KMS-11 (cell line): ENCODE measurements at regions not wholly inside any gene's neighbourhood (a gene's known extent, or its start where the extent isn't known, plus 50 kb on each side); places are given as distances from the start of the nearest gene placed in this dataset.

Source experiments
- H2AFZ ChIP-seq: fragments of 200-600 bp; sonication (generic); 2 replicates; pipeline ENCODE4 v1.6.1; 2016; ENCODE audit warnings: antibody characterized with exemption, mixed run types, low read depth
- H3K27ac ChIP-seq: fragments of 200-600 bp; sonication (generic); 2 replicates; pipeline ENCODE4 v1.6.1; 2016; ENCODE audit warnings: mild to moderate bottlenecking, mixed run types
- H3K27me3 ChIP-seq: fragments of 200-600 bp; sonication (generic); 2 replicates; pipeline ENCODE4 v1.6.1; 2017; ENCODE audit warnings: mild to moderate bottlenecking, low read depth, mixed run types, moderate library complexity; ENCODE audit not compliant: insufficient read depth
- H3K36me3 ChIP-seq: fragments of 200-600 bp; sonication (generic); 2 replicates; pipeline ENCODE4 v1.6.1; 2017; ENCODE audit warnings: mild to moderate bottlenecking, mixed run types; ENCODE audit not compliant: insufficient read depth
- H3K4me1 ChIP-seq: fragments of 200-600 bp; sonication (generic); 2 replicates; pipeline ENCODE4 v1.6.1; 2016; ENCODE audit warnings: mild to moderate bottlenecking, low read depth, mixed run types; ENCODE audit not compliant: poor library complexity, severe bottlenecking
- H3K4me2 ChIP-seq: fragments of 200-600 bp; sonication (generic); 2 replicates; pipeline ENCODE4 v1.7.0; 2016; ENCODE audit warnings: mild to moderate bottlenecking, mixed run types
- H3K4me3 ChIP-seq: fragments of 200-600 bp; sonication (generic); IDR thresholded peaks from 2 replicates; pipeline ENCODE4 v1.6.1; 2017; ENCODE audit warnings: low read depth, low read length, mixed read lengths; ENCODE audit not compliant: insufficient read depth
- H3K79me2 ChIP-seq: fragments of 200-600 bp; sonication (generic); 2 replicates; pipeline ENCODE4 v1.6.1; 2016; ENCODE audit warnings: low read depth, mixed run types; ENCODE audit not compliant: insufficient read depth
- H3K9ac ChIP-seq: fragments of 200-600 bp; sonication (generic); 2 replicates; pipeline ENCODE4 v1.6.1; 2016; ENCODE audit warnings: mild to moderate bottlenecking, mixed run types
- H4K20me1 ChIP-seq: fragments of 200-600 bp; sonication (generic); 2 replicates; pipeline ENCODE4 v1.6.1; 2016; ENCODE audit warnings: mild to moderate bottlenecking, mixed run types; ENCODE audit not compliant: insufficient read depth
- TF ChIP-seq, protein P1 (sequence below): fragments of 200-600 bp; sonication (generic); conservative IDR thresholded peaks from 2 replicates; pipeline ENCODE4 v1.6.1; 2017; ENCODE audit warnings: low read depth, mild to moderate bottlenecking, antibody characterized with exemption, low read length, moderate library complexity, mixed read lengths

DNA sequence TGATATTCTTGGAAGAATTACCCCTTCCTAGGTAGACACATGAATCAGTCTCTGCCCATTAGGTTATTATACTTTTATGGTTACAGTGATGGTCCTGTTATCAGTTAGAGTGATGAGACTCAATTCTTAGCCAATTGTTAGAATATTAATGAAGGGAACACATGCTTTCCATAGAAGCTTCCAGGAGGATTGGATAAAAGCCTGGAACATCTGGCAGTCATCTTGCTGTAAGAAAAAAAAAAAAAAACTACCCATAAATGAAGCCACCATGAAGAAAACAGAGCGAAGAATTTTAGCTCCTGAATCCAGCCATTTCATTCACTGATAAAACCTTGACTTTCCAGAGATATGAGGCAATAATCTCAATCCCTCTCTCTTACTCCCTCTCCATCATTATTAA, 262.5 kb upstream of the GRIN3A start:
- TF ChIP-seq, protein P1, sequence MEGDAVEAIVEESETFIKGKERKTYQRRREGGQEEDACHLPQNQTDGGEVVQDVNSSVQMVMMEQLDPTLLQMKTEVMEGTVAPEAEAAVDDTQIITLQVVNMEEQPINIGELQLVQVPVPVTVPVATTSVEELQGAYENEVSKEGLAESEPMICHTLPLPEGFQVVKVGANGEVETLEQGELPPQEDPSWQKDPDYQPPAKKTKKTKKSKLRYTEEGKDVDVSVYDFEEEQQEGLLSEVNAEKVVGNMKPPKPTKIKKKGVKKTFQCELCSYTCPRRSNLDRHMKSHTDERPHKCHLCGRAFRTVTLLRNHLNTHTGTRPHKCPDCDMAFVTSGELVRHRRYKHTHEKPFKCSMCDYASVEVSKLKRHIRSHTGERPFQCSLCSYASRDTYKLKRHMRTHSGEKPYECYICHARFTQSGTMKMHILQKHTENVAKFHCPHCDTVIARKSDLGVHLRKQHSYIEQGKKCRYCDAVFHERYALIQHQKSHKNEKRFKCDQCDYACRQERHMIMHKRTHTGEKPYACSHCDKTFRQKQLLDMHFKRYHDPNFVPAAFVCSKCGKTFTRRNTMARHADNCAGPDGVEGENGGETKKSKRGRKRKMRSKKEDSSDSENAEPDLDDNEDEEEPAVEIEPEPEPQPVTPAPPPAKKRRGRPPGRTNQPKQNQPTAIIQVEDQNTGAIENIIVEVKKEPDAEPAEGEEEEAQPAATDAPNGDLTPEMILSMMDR: no peak

DNA sequence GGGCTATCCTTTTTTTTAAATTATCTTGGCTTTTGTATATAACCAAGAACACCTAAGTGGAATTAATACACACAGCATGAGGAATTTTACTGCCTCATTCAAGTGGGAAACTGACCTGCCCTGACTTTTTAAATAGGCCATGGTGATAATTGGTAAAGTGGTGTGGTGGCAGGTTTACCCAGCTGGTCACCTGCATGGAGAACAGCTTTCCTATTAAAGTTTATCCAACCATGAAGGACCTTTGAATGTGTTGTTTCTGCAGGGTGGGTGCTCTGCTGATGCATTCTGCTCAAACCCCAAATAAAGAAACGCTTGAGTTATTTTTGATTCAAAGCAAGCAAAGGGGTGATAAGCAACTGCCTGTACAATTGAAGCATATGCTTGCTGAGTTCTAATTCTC, 261.0 kb upstream of the GRIN3A start:
- Histone ChIP-seq H3K27ac (no peak overlapping the region), H3K79me2 (no peaks in the 10 kb centered on the region), H3K36me3 (no peaks in the 10 kb centered on the region), H3K4me2 (no peak overlapping the region), H3K27me3 (no peaks in the 10 kb centered on the region), H2AFZ (no peak overlapping the region), H4K20me1 (no peaks in the 10 kb centered on the region), H3K4me3 (no peak overlapping the region), H3K4me1 (no peaks in the 10 kb centered on the region), H3K9ac (no peak overlapping the region)
- TF ChIP-seq, protein P1: no peak

More for the DNA sequence above, 262.5 kb upstream of the GRIN3A start:
- Histone ChIP-seq H3K4me3 (no peak overlapping the region), H4K20me1 (no peaks in the 10 kb centered on the region), H3K9ac (no peak overlapping the region), H3K4me2 (no peak overlapping the region), H3K36me3 (no peaks in the 10 kb centered on the region), H3K27ac (no peak overlapping the region), H3K4me1 (no peaks in the 10 kb centered on the region), H3K79me2 (no peaks in the 10 kb centered on the region), H3K27me3 (no peaks in the 10 kb centered on the region), H2AFZ (no peak overlapping the region)

DNA sequence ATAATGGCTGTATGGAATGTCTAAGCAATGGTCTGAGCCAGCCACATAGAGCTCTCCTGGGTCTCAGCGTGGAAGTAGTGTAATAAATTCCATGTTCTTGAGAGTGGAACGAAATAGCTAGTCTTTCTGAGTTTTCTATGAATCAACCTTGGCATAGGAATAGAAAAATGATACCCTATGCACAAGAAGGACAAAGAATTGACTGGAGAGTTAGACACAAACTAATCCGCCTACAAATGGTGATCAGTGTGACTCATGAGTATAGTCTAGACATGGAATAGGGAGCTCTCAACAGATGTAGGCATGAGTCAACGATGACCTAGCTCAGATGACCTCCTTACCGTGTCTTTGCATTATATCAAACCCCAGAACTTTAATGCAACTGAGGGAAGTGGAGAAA, 256.8 kb upstream of the GRIN3A start:
- Histone ChIP-seq H3K27ac (no peak overlapping the region), H4K20me1 (no peaks in the 10 kb centered on the region), H3K4me3 (no peak overlapping the region), H3K79me2 (no peaks in the 10 kb centered on the region), H3K9ac (no peak overlapping the region), H3K27me3 (no peaks in the 10 kb centered on the region), H3K36me3 (no peaks in the 10 kb centered on the region), H2AFZ (no peak overlapping the region), H3K4me1 (no peaks in the 10 kb centered on the region), H3K4me2 (no peak overlapping the region)
- TF ChIP-seq, protein P1: no peak

DNA sequence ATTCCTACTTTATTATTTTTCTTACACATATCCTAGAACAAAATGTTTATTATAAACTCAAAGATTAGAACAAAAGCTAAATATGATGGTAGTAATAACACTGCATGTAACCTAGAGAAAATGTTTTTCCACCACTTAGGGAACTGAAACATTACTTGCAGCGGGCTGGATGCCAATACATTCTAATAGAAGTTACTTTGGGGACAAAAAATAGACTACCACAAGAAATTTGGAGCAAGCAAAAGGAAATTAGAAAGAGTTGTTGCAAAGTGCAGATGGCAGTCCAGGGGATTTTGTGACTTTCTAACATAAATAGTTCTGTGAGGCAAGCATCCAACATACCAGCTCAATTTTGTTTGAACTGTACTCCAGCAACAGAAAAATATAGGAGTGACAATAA, 255.3 kb upstream of the GRIN3A start:
- Histone ChIP-seq H2AFZ (no peak overlapping the region), H3K27me3 (no peaks in the 10 kb centered on the region), H3K36me3 (no peaks in the 10 kb centered on the region), H3K4me2 (no peak overlapping the region), H3K4me3 (no peak overlapping the region), H4K20me1 (no peaks in the 10 kb centered on the region), H3K79me2 (no peaks in the 10 kb centered on the region), H3K9ac (no peak overlapping the region), H3K27ac (no peak overlapping the region), H3K4me1 (no peaks in the 10 kb centered on the region)
- TF ChIP-seq, protein P1: no peak

DNA sequence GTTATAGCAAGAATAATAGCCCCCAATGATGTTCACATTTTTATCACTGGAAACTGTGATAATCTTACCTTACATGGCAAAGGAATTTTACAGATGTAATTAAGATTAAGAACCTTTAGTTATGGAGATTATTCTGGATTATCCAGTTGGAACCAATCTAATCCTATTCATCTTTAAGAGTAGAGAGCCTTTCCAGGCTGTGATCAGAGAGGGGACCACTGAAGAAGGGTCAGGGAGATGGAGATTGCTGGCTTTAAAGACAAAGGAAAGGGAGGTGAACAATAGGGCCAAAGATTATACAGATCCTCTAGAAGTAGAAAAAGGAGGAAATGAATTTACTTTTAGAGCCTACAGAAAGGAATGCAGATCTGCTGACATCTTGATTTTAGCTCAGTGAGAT, 253.5 kb upstream of the GRIN3A start:
- H2AFZ ChIP-seq: no peak overlapping the region
- H3K9ac ChIP-seq: no peak overlapping the region
- H3K27me3 ChIP-seq: no peaks in the 10 kb centered on the region
- H3K27ac ChIP-seq: no peak overlapping the region
- H3K4me2 ChIP-seq: no peak overlapping the region
- TF ChIP-seq, protein P1: no peak
- no peaks in the 10 kb centered on the region for H4K20me1 ChIP-seq
- no peaks in the 10 kb centered on the region for H3K36me3 ChIP-seq
- no peak overlapping the region for H3K4me3 ChIP-seq
- no peaks in the 10 kb centered on the region for H3K79me2 ChIP-seq
- H3K4me1 ChIP-seq: no peaks in the 10 kb centered on the region
